ENCODE measurements at regions not wholly inside any gene's neighbourhood (a gene's known extent, or its start where the extent isn't known, plus 50 kb on each side); places are given as distances from the start of the nearest gene placed in this dataset.

DNA sequence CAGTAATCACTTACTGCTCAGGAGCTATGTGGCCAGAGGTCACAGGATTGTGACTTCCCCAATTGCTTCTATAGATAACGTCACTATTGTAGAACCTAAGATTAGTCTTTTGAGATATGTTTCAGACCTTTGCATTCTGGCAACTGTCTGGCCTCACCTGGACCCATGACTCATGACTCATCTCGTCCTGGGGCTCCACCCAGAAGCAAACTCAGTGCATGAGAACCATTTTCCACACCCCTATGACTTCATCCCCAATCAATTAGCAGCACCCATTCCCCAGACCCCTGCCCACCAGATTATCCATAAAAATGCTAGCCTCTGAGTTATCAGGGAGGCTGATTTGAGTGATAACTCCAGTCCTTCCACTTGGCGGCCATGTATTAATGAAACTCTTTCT lies 186.9 kb downstream of the EMP1 start:
- Histone ChIP-seq H3K36me3 (replicated peaks; ENCODE audit: control insufficient read depth, insufficient read depth, low read length) (no peaks in the 10 kb centered on the region), H3K27me3 (ENCODE audit: control insufficient read depth, insufficient read depth, low read length) (no peaks in the 10 kb centered on the region), H3K4me3 (ENCODE audit: insufficient read depth, low read depth, low read length) (no peak overlapping the region)
- no peak for DNase-seq

DNA sequence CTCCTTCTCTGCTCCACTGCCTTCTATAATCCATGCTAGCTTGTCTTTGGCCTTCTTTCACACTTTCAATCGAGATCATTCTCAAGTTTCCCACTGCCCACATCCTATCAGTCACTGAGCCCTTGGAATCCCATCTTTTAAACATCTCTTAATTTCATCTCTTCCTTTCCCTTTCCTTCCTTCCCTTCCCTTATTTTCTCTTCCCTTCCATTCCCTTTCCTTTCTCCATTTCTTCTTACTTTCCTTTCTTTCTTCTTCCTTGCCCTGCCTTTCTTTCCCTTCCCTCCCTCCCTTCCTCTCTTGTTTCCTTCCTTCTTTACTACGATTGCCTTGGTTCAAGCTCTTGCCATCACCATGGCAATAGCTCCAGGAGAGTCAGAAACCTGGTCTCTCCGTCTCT lies 183.8 kb downstream of the EMP1 start:
- Histone ChIP-seq H3K4me3 (ENCODE audit: insufficient read depth, low read depth, low read length) (no peak overlapping the region), H3K36me3 (replicated peaks; ENCODE audit: control insufficient read depth, insufficient read depth, low read length) (no peaks in the 10 kb centered on the region), H3K27me3 (ENCODE audit: control insufficient read depth, insufficient read depth, low read length) (no peaks in the 10 kb centered on the region)
- DNase-seq, result no peak

DNA sequence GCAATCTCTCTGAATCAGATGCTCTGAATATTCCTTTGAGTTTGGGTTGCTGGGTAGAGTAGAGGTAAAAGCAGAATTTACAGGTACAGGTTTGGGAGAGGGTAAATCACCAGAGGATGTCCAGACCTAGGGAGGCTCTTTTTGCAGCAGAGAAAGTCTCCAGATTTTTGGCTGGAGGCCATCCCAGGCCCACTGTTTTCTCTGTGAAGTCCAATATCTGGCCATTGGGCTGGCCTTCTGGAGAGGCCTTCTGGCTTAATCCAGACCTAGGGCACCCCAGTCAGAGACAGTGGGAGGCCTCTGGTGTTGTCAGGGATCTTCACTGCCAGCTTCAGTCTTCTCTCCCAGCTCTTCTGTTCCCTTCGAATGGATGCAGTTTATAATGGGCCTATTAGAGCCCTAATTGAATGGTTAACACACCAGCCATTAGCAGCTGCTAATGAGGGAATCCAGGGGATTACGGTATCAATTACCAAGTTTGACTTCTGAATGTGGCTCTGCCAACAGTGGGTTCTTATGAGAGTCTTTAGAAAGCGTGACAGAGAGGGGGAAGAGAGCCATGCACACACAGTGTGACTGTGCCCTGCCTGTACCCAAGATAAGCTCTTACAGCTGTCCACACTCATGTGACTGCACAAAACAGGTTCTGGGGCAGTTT lies 183.1 kb downstream of the EMP1 start:
- Histone ChIP-seq H3K36me3 (replicated peaks; ENCODE audit: control insufficient read depth, insufficient read depth, low read length) (no peaks in the 10 kb centered on the region), H3K27me3 (ENCODE audit: control insufficient read depth, insufficient read depth, low read length) (no peaks in the 10 kb centered on the region), H3K4me3 (ENCODE audit: insufficient read depth, low read depth, low read length) (no peak overlapping the region)
- no peak for DNase-seq

DNA sequence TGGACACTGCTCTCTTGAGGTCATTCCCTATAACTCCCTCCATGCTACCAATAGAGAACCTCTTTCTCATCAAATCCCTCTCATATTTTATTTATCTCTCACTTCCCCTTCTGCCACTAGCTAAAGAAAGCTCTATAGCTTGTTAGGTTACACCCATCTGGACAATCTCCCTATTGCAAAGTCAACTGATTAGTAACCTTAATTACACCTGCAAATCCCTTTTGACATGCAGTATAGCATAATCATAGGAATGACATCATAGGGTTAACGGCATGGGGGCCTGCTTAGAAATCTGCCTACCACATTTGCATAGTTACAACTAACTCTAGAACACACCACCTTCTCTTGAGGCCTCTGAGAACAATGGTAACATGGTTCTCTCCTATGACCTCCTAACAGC lies 181.2 kb downstream of the EMP1 start:
- no peaks in the 10 kb centered on the region for H3K27me3 ChIP-seq (ENCODE audit: control insufficient read depth, insufficient read depth, low read length)
- DNase-seq, result no peak
- no peaks in the 10 kb centered on the region for H3K36me3 ChIP-seq (replicated peaks; ENCODE audit: control insufficient read depth, insufficient read depth, low read length)
- H3K4me3 ChIP-seq (ENCODE audit: insufficient read depth, low read depth, low read length), result no peak overlapping the region

DNA sequence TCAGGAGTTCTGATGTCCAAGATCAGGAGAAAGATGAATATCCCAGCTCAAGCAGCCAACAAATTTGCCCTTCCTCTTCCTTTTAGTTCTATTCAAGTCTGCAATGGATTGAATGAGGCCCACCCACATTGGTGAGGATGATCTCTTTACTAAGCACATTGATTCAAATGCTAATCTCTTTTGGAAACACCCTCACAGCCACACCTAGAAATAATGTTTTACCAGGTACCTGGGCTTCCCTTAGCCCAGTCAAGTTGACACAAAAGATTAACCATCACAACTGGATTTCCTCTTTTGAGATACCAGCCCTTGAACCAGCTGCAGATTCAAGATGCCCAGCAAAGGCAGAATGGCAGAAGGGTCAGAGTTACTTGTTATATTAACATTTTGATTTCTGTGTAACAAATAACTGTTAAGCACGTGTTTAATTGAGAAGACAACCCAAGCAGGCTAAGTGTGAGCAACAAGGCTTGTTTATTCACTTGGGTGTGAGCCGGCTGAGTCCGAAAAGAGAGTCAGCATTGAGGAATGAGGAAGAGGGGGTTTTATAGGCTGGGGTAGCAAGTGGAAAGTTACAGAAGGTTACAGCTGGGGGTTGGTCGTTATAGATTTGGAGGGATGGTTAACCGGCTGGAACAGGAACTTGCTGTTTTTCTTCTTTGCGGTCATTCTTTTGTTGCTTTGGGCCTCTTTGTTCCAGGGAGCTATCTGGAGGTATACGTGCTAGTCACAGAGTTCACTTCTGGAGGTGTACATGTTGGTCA lies 180.3 kb downstream of the EMP1 start:
- DNase-seq, result no peak
- H3K4me3 ChIP-seq (ENCODE audit: insufficient read depth, low read depth, low read length), result no peak overlapping the region
- no peaks in the 10 kb centered on the region for H3K27me3 ChIP-seq (ENCODE audit: control insufficient read depth, insufficient read depth, low read length)
- H3K36me3 ChIP-seq (replicated peaks; ENCODE audit: control insufficient read depth, insufficient read depth, low read length), result no peaks in the 10 kb centered on the region

DNA sequence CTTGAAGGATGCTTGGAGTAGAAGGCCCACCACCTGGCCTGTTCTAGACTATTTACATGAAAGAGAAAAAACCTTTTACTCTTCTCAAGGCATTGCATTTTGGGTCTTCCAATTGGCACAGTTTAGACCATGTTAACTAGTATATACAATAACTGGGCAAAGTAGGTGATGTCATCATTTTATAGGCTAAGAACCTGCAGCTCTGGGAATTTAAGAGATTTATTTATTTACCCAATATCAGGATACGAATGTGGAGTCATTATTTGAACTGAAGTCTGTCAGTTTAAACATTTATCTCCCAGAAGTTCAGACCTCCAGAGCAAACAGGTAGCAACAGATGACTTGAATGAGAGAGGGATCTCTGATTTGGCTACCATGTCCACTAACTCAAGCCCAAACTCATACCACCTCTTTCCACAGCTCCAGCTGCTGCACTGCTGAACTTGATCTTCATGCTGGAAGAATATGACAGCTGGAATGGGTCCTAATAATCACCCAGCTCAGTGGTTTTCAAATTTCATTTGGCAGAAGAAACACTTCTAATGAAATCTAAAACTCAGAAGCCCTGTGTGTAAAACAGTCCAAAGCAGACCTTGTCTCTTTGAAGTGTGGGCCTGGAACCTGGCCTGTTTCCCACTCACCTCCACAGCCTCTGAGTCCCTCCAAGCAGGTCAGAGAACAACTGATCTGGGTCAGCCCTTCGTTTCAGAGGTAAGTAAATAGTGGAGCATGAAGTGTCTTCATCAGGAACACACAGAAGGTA lies 179.2 kb downstream of the EMP1 start:
- Histone ChIP-seq H3K36me3 (replicated peaks; ENCODE audit: control insufficient read depth, insufficient read depth, low read length) (no peaks in the 10 kb centered on the region), H3K27me3 (ENCODE audit: control insufficient read depth, insufficient read depth, low read length) (no peaks in the 10 kb centered on the region), H3K4me3 (ENCODE audit: insufficient read depth, low read depth, low read length) (no peak overlapping the region)
- DNase-seq, result no peak

DNA sequence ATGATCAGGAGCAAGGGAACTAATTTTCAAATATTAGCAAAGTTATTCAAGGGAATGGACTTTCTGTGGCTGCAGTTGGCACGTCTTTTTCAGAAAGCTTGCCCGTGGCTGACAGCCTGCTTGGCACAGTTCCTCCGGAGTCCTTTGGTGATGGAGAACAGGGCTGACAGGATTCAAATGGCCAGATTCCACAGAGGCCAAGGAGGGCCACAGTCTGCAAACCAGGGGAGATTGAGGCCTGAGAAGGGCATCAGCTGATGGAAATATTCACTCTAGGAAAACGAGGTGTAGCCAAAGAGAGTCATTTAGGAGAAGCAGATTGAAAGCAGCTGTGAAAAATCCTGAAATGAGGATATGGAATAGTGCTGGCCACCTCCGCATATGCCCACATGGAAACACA lies 178.3 kb downstream of the EMP1 start:
- H3K4me3 ChIP-seq (ENCODE audit: insufficient read depth, low read depth, low read length), result no peak overlapping the region
- H3K36me3 ChIP-seq (replicated peaks; ENCODE audit: control insufficient read depth, insufficient read depth, low read length), result no peaks in the 10 kb centered on the region
- no peaks in the 10 kb centered on the region for H3K27me3 ChIP-seq (ENCODE audit: control insufficient read depth, insufficient read depth, low read length)
- no peak for DNase-seq

DNA sequence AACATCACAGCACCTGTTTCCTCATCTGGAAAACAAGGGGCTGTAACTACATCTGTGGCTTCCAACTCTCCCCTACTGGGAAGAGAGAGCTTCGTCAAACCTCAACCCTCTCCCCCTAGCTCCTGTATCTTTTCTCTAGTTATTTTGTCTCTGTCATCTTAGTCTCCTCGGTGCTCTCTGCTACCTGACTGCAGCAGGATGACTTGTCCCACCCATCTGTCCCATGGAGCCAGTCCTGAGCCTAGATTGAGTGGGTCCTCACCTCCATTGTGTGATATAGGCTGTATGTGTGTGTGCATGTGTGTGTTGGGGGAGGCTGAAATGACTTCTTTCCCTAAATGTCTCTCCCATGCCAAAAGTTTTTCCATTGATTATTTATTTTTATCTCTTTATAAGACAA lies 177.3 kb downstream of the EMP1 start:
- Histone ChIP-seq H3K27me3 (ENCODE audit: control insufficient read depth, insufficient read depth, low read length) (no peaks in the 10 kb centered on the region), H3K36me3 (replicated peaks; ENCODE audit: control insufficient read depth, insufficient read depth, low read length) (no peaks in the 10 kb centered on the region)
- no peak for DNase-seq

DNA sequence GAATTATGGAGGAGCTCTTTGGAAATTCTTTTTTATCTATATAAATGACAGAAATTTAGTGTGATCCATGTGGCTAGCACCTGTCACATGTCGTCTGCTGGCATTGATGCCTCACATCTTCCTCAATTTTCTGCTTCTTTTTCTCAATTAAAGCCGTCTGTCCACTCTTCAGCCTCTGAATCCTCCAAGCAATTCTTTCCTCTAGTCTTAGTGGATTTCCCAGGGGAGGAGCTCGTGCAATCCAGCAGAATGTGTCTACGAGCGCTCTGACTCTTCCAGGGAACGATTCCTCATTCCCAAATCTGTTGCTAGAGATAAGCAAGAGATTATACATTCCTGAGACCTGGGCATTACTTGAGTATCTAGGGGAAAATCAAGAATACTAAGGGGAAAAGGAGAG lies 176.6 kb downstream of the EMP1 start:
- no peak overlapping the region for H3K4me3 ChIP-seq (ENCODE audit: insufficient read depth, low read depth, low read length)
- no peaks in the 10 kb centered on the region for H3K27me3 ChIP-seq (ENCODE audit: control insufficient read depth, insufficient read depth, low read length)
- H3K36me3 ChIP-seq (replicated peaks; ENCODE audit: control insufficient read depth, insufficient read depth, low read length), result no peaks in the 10 kb centered on the region
- no peak for DNase-seq

More for the DNA sequence above, 177.3 kb downstream of the EMP1 start:
- H3K4me3 ChIP-seq (ENCODE audit: insufficient read depth, low read depth, low read length), result no peak overlapping the region

DNA sequence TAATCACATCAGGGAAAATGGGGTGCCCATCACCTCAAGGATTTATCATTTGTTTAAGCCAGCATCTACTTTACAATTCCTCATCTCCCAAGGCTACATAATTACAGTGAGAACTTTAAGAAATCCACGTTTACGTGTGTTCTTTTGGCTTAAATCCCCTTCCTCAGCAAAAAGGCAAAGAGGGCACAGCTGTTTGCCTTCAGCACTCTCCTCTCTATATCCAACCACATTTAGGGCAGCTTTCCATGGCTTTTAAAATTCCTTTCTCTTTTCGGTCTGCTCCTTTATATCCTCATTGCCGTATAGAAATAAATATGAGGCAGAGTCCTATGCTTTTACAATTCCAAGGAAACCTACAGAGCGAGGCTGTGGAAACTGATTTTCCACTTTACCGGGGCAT lies 175.9 kb downstream of the EMP1 start:
- H3K36me3 ChIP-seq (replicated peaks; ENCODE audit: control insufficient read depth, insufficient read depth, low read length), result no peaks in the 10 kb centered on the region
- no peaks in the 10 kb centered on the region for H3K27me3 ChIP-seq (ENCODE audit: control insufficient read depth, insufficient read depth, low read length)
- H3K4me3 ChIP-seq (ENCODE audit: insufficient read depth, low read depth, low read length), result no peak overlapping the region
- DNase-seq, result no peak

DNA sequence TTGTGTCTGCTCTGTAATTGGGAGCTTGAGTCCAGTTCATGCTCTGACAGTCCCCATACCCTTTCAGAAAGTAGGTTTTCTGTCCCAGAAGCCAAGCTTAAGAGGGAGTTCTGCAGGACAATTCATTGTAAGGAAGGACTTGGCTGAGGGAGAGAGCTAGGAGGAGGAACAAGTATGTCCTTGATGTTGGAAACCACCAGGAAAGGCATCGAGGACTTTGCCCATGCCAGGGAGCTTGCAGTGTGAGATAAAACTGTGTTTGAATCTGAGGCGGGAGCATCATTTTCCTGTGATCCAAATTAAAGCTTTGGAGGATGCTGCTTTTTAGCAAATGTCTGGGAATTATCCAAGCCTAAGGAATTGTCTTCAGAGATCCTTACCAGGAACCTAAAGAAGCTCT lies 175.3 kb downstream of the EMP1 start:
- H3K4me3 ChIP-seq (ENCODE audit: insufficient read depth, low read depth, low read length), result no peak overlapping the region
- H3K27me3 ChIP-seq (ENCODE audit: control insufficient read depth, insufficient read depth, low read length), result no peaks in the 10 kb centered on the region
- DNase-seq, result no peak
- no peaks in the 10 kb centered on the region for H3K36me3 ChIP-seq (replicated peaks; ENCODE audit: control insufficient read depth, insufficient read depth, low read length)

DNA sequence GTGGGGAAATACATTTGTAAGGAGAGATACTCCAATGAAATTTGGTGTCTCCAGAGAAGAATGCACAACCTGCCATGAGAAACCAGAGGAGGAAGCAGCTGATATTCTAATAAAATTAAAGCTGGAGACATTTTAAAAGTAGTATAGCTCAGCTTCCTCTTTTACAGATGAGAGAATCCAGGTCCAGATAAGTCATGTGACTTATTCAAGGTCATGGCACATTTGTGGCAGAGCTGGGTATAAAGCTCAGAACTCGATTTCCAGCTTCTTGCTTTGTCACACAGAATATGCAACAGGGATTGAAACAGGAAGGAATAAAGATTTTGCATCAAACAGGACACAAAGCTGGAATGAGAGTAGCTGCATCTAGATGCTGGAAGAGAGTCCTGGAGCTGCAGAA lies 174.8 kb downstream of the EMP1 start:
- H3K36me3 ChIP-seq (replicated peaks; ENCODE audit: control insufficient read depth, insufficient read depth, low read length), result no peaks in the 10 kb centered on the region
- H3K27me3 ChIP-seq (ENCODE audit: control insufficient read depth, insufficient read depth, low read length), result no peaks in the 10 kb centered on the region
- no peak overlapping the region for H3K4me3 ChIP-seq (ENCODE audit: insufficient read depth, low read depth, low read length)
- DNase-seq, result no peak

DNA sequence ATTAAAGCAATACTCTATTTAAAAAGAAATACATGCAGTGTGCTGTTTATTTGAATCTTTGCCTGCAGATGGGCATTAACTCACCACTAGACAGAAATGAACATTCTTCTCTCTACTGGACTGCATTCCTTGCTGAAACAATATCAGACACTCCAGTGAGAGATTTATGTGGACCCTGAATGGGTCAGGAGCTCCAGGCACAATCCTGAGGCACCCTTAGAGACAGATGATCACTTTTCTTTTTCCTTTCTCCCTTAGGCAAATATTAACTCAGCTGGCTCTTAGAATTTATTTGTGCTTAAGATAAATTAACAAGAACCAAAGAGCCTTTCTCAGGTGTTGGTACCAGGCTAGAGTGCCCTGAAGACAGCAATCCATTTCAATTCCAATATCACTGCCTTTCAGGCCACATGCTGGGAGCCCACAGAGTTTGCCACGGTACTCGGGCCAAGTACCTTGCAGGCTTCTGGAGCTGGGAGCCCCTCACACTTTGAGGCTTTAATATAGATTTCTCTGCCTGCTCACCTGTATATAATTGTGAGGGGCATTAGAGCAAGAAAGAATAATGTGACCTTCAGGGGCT lies 173.0 kb downstream of the EMP1 start:
- Histone ChIP-seq H3K27me3 (ENCODE audit: control insufficient read depth, insufficient read depth, low read length) (no peaks in the 10 kb centered on the region), H3K36me3 (replicated peaks; ENCODE audit: control insufficient read depth, insufficient read depth, low read length) (no peaks in the 10 kb centered on the region), H3K4me3 (ENCODE audit: insufficient read depth, low read depth, low read length) (no peak overlapping the region)
- no peak for DNase-seq

DNA sequence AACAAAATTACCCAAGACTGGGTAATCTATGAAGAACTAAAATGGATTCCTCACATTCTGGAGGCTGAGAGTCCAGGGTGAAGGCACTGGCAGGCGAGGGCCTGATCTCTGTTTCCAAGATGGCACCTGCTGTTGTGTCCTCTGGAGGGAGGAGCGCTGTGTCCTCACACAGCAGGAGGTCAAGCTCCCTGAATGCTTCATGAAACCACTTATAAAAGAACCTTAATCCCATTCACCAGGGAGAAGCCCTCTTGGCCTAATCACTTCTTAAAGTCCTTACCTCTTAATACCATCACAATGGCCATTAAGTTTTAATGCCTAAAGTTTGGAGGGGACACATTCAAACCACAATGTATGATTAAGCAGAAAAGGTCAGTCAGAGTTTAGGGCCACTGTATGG lies 172.4 kb downstream of the EMP1 start:
- no peaks in the 10 kb centered on the region for H3K27me3 ChIP-seq (ENCODE audit: control insufficient read depth, insufficient read depth, low read length)
- no peak overlapping the region for H3K4me3 ChIP-seq (ENCODE audit: insufficient read depth, low read depth, low read length)
- no peaks in the 10 kb centered on the region for H3K36me3 ChIP-seq (replicated peaks; ENCODE audit: control insufficient read depth, insufficient read depth, low read length)
- no peak for DNase-seq

DNA sequence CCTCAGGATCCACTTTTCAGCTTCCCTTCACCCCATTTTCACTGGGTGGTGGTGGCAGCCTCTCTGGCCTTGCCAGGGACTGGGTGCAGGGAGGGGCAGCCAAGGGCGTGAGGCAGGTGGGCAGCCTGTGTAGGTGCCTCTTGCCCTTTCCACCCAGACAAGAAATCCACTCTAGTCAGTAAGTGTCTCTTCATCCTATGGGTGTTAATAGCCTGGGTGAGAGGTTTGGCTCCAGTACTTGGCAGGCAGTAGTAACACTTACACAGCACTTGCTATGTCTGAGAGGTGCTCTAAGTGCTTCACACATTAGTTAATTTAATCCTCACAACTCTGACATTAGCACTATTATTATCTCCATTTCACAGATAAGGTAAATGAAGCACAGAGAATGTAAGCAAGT lies 171.9 kb downstream of the EMP1 start:
- no peak for DNase-seq
- H3K4me3 ChIP-seq (ENCODE audit: insufficient read depth, low read depth, low read length), result no peak overlapping the region
- H3K27me3 ChIP-seq (ENCODE audit: control insufficient read depth, insufficient read depth, low read length), result no peaks in the 10 kb centered on the region
- no peaks in the 10 kb centered on the region for H3K36me3 ChIP-seq (replicated peaks; ENCODE audit: control insufficient read depth, insufficient read depth, low read length)
